NCI-H2029 treated with DMSO at 0.1 percent for 48 hours (cell line): ENCODE measurements at regions not wholly inside any gene's neighbourhood (a gene's known extent, or its start where the extent isn't known, plus 50 kb on each side); places are given as distances from the start of the nearest gene placed in this dataset.

Experiments
- DNase-seq: peaks from one replicate; lab custom pipeline; 2025; lab: John Stamatoyannopoulos, UW

DNA sequence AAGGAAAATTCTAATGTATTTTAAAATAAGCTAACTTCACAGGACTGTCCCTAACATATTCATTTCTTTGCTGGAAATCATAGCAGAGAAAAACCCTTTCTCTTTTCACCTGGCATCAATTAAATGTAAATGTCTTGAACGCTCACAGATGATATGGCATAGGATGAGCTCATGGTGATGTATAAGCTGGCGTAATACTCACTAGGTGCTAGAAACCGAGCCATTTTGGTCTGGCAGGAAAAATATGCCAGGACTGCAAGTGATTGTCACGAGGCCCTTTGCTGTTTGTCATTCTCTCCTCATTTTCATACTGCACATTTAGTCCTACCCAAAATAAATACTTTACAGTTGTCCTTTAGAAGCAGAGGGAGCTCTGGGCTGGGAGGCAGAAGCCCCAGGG, 222.7 kb upstream of the LNX1 start:
- DNase-seq: no peak

DNA sequence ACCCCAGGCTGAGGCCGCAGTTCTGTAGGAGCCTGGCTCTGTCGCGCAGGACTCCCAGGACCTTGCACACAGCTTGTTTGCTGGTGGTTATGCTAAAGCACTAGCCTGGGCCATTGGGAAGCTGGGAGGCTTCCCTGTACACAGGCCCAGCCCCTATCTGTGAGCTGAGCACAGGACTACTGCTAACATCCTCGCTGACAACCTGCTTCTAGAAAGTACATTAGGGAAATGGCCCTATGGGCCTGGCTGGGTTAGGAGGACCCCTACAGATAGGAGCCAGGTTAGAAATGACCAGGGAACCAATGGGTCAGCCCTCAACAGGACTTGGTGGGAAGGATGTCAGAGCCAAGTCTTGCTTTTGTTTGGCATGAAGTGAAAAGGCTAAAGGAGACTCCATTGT, 219.4 kb upstream of the LNX1 start:
- DNase-seq: no peak

DNA sequence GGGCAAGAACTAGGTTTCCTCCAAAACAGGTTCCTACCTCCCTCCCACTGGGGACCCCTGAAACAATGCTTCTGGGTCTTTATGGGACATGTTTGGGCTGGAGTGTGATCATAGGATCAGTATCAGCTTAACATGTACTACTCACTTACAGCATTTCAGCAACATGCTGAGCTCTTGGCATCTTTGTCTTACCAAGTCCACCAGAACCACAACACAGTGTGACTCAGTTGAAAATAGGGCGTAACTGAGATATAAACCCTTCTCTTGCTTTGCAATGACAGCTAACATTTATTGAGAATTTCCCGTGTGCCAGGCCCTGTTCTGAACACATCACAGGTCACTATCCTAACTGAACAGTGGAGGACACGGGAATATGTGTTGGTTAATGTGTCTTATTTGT, 218.5 kb upstream of the LNX1 start:
- DNase-seq: no peak

DNA sequence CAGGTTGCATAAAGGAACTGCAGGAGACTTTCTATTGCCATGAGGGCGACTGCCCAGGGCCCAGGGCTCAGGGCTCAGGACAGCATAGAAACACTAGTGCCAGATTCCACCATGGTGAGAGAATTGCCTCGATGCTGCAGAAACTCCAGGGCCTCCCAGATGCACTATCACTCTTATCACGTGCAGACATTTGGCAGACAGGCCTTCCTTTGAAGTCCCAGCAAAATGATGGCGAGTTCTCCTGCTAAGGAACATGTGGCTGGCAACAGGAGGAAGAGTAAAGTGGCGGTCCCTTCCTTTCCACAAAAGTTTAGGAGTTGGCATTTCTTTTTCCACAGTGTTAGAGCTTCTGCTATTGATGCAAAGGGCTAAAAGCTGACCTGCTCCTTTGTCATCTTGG, 214.0 kb upstream of the LNX1 start:
- DNase-seq: no peak

DNA sequence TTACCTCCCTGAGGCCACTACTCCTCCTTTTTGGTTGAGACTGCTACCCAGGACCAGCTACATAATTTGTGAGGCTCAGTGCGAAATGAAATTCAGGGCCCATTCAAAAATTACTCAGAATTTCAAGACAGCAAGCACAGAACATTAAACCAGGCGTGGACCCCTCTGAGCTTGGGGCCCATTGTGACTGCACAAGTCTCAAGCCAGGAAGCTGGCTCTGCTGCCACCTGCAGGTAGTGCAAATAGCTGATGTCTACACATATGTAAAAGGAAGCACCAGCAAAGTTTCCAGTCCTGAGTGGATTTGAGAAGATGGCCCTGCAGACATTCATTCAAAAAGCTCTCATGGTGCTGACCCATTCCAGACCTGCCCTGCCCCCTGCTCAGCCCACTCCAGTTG, 213.4 kb upstream of the LNX1 start:
- DNase-seq: no peak

DNA sequence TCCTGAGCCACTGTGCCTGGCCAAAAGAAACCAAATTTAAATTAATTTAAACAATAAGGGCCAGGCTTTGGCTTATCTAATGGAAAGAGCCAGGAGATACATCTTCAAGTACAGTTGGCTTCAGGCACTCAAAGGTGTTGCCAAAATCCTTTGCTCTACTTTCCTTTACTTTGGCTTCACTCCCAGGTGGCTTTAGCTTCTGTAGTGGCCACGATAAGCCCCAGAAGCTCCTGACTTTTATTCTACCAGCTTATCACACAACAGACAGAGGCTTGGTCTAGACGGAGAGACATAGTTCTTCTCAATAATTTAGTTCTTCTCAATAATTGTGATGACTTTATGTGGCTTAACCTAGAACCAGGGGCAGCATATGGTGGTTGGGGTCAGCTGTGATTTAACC, 211.2 kb upstream of the LNX1 start:
- DNase-seq: no peak

DNA sequence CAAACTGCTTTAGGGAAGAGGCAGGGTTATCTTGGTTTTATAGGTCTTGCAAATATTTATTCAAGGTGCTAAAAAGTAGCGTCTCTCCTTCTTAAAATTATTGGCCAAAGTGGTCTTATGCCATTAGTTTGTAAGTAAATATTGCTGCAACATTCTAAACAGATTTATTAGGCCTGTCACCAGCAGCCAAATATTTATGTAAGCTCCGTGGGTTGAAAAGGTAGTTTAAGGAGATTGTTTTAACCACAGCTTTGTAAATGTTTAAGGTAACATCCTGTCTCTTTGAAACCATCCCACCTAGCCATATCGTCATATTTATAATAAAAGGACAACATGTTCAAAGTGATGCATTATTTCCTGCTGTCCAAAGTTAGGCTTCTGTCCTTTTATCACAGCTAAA, 210.1 kb upstream of the LNX1 start:
- DNase-seq: no peak

DNA sequence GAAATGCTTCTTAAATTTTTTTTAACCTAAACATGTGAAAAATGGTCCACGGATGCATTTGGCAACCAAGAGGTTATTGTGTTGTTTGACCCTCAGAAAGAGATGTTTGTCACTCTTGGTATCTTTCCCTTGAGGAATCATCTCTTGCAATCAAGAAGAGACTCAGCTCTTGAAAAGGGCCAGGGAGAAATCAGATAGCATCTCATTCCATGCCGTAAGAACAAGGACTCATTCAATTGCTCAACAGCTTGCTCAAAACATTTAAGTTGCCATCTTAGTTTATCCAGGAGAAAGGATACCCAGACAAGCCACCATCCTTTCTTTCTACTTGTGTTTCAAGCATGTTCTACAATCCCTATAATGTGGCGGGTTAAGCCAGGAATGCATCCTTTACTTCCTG, 209.5 kb upstream of the LNX1 start:
- no peak for DNase-seq

DNA sequence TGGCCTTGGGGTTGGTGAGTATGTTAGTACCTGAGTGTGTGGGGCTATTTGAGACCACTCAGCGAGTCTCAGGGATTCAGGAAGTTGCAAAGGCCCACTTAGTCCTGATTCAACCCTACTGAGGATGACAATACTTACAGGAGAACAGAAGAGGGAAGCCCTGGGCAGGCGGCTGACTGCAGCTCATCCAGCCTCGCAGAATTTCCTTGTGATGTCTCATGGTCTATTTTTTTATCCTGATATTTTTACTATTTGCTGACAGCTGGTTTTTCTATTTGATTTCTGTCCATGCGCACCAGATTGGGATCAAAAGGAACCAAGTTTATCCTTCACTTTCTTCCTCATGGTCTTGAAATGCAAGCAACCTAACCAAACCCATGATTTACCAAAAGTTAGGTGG, 201.8 kb upstream of the LNX1 start:
- DNase-seq: no peak

DNA sequence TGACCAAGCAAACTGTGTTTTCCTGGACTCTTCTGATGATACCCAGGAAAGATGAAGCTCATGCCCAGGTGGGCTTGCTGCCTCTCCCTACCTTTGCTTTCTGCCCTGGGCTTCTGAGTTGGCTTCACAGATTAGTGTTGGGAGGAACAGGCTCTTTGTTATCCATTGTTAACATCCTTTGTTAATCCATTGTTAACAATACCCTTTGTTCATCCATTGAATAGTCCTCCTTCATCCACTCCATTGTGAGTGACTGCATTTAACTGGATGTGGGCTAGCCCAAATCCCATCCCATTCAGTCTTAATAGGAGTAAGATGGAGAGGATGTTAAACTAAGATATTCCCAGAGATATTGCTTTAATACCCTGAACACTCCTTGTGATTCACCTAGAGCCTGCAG, 199.0 kb upstream of the LNX1 start:
- DNase-seq: no peak

DNA sequence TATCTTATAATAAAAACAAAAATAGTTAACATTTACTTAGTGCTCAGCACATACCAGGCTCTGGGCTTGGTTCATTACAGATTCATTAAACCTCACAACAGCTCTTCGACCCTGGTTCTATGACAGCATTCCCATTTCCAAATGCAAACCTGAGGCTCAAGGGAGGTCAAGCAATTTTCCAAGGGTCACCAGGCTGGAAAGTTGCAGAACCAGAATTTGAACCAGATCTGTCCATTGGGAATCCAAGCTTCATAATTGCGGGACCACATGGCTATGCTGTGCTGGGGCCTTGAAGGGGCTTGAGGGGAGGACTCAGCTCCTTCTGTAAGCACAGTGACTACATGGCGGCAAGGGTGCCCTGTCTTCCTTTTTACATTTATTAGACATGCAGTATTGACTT, 197.3 kb upstream of the LNX1 start:
- no peak for DNase-seq

DNA sequence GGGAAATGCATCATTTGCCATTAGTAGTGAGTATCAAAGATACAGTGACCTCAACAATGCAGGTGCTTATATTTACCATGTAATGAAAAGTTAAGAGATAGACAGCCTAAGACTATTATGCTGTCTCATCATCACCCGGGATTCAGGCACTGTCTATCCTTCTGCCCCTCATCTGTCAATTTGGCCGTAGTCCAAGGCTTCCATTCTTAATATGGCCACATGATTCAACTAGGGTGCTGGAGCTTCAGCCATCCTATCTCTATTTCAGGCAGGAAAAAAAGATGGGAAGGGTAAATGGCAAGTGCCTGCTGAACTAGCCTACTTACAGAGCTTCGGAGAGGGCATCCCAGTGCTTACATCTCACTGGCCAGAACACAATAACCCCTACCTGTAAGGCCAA, 196.7 kb upstream of the LNX1 start:
- no peak for DNase-seq

DNA sequence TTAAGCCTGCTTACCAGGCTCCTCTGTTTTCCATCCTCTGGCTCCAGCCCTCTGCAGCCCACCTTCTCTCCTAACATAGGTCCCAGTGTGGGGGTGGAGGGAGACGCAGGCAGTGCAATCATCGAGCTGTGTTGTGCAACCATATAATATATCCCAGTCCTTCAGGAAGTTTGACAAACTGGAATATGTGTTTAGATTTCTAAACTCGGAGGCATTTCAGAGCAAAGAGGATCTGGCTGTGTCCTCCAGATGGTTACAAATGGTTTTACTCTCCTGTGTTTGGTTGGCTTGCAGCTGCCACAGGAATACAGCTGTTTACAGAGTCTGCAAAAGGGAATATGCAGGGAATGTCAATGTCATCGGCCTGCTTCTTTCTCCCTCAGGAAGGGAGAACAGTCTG, 195.3 kb upstream of the LNX1 start:
- DNase-seq: no peak

DNA sequence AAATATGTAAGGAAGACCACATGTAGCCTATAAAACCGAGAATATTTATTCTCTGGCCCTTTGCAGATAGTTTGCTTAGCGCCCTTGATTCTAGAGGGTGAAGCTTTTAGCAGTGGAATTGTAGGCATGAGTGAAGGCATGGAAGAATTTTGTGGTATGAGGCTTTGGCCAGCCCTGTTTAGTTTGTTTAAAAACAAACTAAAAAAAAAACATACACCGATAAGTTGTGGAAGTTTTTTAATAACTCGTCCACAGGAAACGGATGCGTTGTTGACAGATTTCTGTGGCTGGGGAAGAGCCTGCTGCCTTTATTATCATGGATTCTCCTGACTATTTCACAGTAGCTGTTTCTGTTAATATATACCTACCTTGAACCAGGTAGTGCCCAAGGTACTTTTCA, 194.7 kb upstream of the LNX1 start:
- no peak for DNase-seq

DNA sequence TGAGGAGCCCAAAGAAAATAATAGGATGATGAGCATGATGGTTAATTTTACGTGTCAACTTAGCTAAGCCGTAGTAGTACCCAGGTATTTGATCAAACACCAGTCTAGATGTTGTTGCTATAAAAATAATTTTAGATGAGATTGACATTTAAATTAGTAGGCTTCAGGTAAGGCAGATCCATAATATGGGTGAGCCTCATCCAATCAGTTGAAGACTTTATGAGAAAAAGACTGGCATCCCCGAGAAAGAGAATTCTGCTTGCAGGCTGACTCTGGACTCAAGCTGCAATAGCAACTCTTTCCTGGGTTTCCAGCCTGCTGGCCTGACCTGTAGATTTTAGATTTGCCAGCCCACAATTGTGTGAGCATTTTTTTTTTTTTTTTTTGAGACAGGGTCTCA, 192.8 kb upstream of the LNX1 start:
- DNase-seq: no peak

DNA sequence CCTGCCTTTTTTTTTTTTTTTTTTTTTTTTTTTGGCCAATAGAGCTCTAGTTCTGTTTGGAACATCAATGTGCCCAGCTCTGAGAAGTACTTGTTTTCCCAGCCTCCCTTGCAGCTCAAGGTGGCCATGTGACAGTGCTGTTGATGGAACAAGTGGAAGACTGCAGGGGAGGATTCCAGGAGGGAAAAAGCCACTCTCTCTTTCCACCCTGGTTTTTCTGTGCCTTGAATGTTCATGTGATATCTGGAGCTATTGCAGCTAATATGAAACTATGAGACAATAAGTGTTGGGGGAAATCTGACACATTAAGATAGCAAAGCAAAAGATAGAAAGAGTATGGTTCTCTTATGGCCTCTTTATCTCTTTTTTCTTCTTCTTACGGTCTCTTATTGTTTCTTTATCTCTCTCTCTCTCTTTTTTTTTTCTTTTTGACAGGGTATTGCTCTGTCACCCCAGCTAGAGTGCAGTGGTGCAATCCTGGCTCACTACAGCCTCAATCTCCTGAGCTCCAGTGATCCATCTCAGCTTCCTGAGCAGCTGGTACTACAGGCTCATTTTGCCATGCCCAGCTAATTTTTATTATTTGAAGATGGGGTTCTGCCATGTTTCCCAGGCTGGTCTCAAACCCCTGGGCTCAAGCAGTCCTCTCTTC, 192.0 kb upstream of the LNX1 start:
- no peak for DNase-seq

DNA sequence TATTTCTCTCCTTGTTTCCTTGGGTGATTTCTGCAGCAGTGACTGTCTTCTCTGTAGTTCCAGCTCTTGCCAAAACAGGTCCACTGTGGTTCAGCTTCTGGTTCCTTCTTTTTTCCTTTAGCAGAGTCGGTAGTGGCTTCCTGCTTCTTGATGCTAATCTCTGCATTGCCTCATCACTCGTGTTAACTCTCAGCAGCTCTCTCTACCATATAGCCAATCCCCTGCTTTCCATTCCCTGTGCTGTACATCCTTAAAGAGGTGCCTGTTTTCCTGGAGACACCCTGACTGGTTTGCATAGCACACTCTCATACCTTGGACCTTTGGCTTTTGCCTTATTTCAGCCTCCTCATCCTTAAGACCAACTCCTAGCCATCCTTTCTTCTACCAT, 191.2 kb upstream of the LNX1 start:
- no peak for DNase-seq

DNA sequence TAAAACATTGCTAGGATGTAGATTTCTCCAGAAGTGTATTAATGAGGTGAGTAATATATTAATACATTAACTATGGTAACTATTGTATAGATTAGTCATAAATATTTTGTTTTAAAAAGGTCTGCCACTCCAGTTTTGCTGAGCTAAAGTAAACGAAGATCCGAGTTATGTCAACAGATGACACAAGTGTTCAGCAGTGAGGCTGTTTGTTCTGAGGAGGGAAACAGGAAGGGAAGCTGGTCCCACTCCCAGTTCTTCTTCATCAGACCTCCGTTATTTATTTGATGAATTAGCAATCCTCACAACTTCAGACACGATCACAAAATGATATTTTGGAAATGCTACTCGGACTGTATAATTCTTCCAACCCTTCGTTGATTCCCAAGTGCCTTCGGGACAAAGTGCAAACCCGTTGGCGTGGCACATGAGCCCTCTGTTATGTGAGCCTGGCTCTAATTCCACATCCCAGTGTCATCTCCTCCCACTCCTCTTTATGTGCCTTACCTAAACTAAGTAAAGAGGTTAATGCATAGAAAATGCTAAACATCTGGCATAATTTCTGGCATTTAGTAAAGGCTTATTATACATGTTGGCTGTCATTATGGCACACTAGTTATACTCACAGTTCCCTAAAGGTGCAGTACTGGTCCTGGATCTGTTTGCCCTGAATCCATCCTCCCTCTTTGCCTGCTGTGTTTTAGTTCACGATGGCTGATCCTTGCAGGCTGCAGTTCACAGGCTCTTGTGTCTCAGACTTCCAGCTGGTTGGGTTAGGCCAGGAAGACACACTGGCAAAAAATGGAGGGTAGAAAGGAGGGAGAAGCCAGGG, 190.6 kb upstream of the LNX1 start:
- DNase-seq: no peak

DNA sequence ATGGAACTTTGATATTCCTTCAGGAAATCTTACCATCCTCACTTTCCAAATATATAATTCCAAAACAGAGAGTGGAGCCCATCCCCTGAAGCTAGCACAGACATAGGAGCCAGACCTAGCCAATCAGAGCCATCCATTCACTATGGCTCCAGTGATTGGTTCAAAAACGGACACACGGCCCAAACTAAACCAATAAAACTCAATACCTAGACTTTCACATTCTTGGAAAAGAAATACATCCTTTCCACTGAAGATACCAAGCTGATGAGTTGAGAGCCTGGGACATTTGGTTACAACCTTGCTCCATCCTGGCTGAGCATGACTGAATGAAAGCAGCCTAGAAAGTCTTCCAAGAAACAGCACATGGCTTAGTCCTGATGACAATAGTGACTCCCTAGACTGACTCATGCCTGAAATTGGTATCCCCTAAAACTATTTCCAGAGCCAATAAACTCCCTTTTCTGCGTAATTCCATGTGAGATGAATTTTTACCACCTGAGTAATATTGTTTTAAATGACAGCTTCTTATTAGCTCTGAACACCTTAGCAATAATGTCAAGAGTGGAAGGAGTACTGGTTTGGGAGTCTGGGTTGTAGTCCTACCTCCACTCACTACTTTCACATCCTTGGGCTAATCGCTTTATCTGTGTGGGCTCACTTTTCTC, 189.6 kb upstream of the LNX1 start:
- no peak for DNase-seq

DNA sequence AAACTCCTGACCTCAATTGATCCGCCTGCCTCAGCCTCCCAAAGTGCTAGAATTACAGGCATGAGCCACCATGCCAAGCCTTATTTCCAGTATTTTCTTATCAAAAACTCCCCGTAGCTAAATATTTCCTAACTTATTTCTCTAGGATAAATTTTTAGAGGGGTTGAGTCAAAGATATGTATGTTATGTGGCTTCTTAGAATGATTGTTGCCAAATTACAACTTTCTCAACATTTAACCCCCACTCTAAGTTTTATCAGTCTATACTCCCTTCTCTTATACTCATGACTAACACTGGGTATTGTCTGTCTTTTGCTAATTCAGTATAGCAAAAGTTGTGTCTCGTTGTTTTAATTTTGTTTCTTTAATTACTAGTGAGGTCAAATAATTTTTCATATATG, 187.7 kb upstream of the LNX1 start:
- no peak for DNase-seq

DNA sequence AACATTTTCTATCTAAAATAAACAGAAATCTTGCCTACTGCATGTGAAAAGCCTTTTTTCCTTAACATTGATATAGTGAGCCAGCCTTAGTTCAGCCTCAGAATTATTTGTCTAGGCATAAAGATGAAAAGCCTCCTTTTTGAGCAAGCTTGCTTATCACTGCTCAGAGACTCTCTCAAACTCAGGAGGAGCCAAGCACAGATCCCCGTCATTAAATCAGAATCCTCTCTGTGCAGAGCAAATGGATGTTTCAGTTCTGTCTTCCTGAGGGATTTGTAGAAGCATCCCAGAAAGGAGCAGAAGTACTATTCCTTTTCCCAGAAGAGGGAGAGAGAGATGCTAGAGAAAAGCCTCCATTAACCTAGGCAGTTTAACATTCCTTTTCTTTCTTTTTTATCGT, 186.9 kb upstream of the LNX1 start:
- DNase-seq: no peak

DNA sequence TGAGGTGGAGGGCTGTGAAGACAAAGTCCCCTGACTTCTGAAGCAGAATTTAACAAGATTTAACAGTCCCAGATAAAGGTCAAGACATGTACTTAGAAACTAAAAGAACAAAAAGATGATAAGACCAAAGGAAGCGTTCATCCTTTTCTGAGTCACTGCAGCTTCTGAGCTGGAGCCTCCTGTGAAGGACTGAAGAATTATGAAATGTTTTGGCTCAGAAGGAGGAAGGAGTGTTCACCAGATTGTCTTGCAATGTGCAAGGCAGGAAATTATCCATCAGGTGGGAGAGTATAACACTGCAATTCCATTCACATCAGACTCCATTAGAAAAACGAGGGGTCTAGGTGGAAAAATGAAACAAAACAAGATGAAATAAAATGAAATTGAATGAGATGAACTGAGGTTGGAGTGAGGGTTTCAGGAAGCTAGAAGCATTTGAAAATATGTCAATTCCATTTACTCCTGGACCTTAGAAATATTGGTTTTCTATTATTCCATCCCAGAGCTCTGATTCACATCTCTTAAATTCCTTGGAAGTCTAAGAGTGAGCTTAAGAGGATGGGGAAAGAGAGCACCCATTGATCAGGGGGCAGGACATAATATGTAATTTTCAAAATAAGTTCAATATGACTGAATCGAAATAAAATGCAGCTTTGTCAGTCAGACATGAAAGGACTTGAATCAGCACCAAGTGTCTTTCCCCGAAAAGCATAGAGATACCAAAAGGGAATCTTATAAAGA, 186.1 kb upstream of the LNX1 start:
- DNase-seq: no peak

DNA sequence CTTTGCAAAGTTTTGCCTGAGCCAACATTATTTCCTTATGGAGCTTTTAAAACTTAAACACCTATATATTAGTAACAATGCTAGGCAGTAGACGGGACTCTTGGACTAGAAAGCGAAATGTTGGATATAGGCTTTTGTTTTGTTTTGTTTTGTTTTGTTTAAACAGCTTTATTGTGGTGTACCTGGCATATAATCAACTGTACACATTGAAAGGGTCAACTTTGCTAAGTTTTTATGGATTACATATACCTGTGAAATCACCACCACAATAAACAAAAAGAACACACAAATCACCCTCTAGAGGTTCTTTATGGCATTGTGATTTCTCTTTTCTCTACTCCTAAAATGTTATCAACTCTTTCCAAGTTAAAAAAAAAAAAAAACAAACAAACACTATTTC, 184.9 kb upstream of the LNX1 start:
- DNase-seq: no peak
